ENCODE measurements at regions not wholly inside any gene's neighbourhood (a gene's known extent, or its start where the extent isn't known, plus 50 kb on each side); places are given as distances from the start of the nearest gene placed in this dataset.

- TF ChIP-seq CTCF (conservative IDR thresholded peaks at IDR 0.05), result no peak
- no peak overlapping the region for H3K27ac ChIP-seq
These were observed 355.5 kb downstream of the SNAPC1 start for GRCh38 chr14:62117751-62118105.

- H3K27ac ChIP-seq, result no peak overlapping the region
- TF ChIP-seq CTCF (conservative IDR thresholded peaks at IDR 0.05), result no peak
These were observed 356.2 kb downstream of the SNAPC1 start for GRCh38 chr14:62118461-62118860.

GRCh38 chr14:62118871-62119270, 356.7 kb downstream of the SNAPC1 start:
- TF ChIP-seq CTCF (conservative IDR thresholded peaks at IDR 0.05), result no peak

GRCh38 chr14:62123961-62124360, 361.7 kb downstream of the SNAPC1 start:
- no peak for TF ChIP-seq CTCF (conservative IDR thresholded peaks at IDR 0.05)
- no peak overlapping the region for H3K27ac ChIP-seq

More at GRCh38 chr14:62118871-62119270, 356.7 kb downstream of the SNAPC1 start:
- no peak overlapping the region for H3K27ac ChIP-seq

- TF ChIP-seq CTCF (conservative IDR thresholded peaks at IDR 0.05), result no peak
- H3K27ac ChIP-seq, result no peak overlapping the region
These were observed 363.6 kb downstream of the SNAPC1 start for GRCh38 chr14:62125793-62126192.

GRCh38 chr14:62126879-62127478, 364.8 kb downstream of the SNAPC1 start:
- peak; percentile 88 for TF ChIP-seq CTCF (conservative IDR thresholded peaks at IDR 0.05)
- H3K27ac ChIP-seq, result no peak overlapping the region

GRCh38 chr14:62130441-62130840, 368.2 kb downstream of the SNAPC1 start:
- TF ChIP-seq CTCF (conservative IDR thresholded peaks at IDR 0.05), result no peak
- no peak overlapping the region for H3K27ac ChIP-seq

All from VCaP (cell line).